OCI-LY7 (cell line): ENCODE measurements at regions not wholly inside any gene's neighbourhood (a gene's known extent, or its start where the extent isn't known, plus 50 kb on each side); places are given as distances from the start of the nearest gene placed in this dataset.
"Not testable (repeated sequence)": the region's sequence is repeated elsewhere in the genome, so short reads cannot be mapped to it uniquely, and the experiment has no call there.

ENCODE experiments used
- BruUV-seq: library from RNA; stranded (reverse); fragments of 400-500 nt; replicated peaks from 2 replicates; lab custom pipeline; 2021; lab: Mats Ljungman, UMichigan
- CTCF ChIA-PET: fragments of 300-600 bp; sonication (Branson Sonifier 250); formaldehyde crosslinking; loops from one replicate; lab custom pipeline; 2022; ENCODE audit warnings: antibody characterized with exemption; ENCODE audit not compliant: unreplicated experiment; lab: Charles Lee
- POLR2A ChIA-PET: fragments of 300-600 bp; sonication (Branson Sonifier 250); formaldehyde crosslinking; loops from one replicate; lab custom pipeline; 2022; ENCODE audit warnings: antibody characterized with exemption; lab: Charles Lee
- DNase-seq: peaks from one replicate; pipeline ENCODE4 v3.0.0-alpha.2; 2015; ENCODE audit warnings: low spot score
- H2AFZ ChIP-seq: fragments of 200-600 bp; sonication (generic), shearing (Covaris generic); 2 replicates; pipeline ENCODE4 v1.6.1; 2014; ENCODE audit warnings: mild to moderate bottlenecking, antibody characterized with exemption, low read length, moderate library complexity
- H3K27ac ChIP-seq: fragments of 200-600 bp; sonication (generic); 2 replicates; pipeline ENCODE4 v1.5.1; 2014; ENCODE audit warnings: mixed run types, low read depth, mild to moderate bottlenecking, moderate library complexity, low read length, inconsistent platforms; ENCODE audit not compliant: poor library complexity, severe bottlenecking
- H3K36me3 ChIP-seq: fragments of 200-600 bp; sonication (generic); 2 replicates; pipeline ENCODE4 v1.6.1; 2014; ENCODE audit warnings: mild to moderate bottlenecking, antibody characterized with exemption, low read length, moderate library complexity, mixed read lengths; ENCODE audit not compliant: insufficient read depth
- H3K4me1 ChIP-seq: fragments of 200-600 bp; sonication (generic); 2 replicates; pipeline ENCODE4 v1.5.1; 2014; ENCODE audit warnings: mild to moderate bottlenecking, low read length; ENCODE audit not compliant: insufficient read depth, poor library complexity, severe bottlenecking
- H3K4me2 ChIP-seq: fragments of 200-600 bp; sonication (generic); 2 replicates; pipeline ENCODE4 v1.6.1; 2014; ENCODE audit warnings: mild to moderate bottlenecking, low read length
- H3K4me3 ChIP-seq: fragments of 200-600 bp; sonication (generic); 2 replicates; pipeline ENCODE4 v1.5.1; 2014; ENCODE audit warnings: mild to moderate bottlenecking, low read depth, low read length; ENCODE audit not compliant: poor library complexity, severe bottlenecking
- H3K79me2 ChIP-seq: fragments of 200-600 bp; sonication (generic); 2 replicates; pipeline ENCODE4 v1.6.1; 2016; ENCODE audit warnings: low read depth, mild to moderate bottlenecking, low read length, moderate library complexity, mixed read lengths; ENCODE audit not compliant: insufficient read depth
- H3K9me2 ChIP-seq: fragments of 200-600 bp; sonication (generic); 2 replicates; pipeline ENCODE4 v1.6.1; 2016; ENCODE audit warnings: mild to moderate bottlenecking, low read length, mixed read lengths; ENCODE audit not compliant: insufficient read depth
- H3K9me3 ChIP-seq: fragments of 200-600 bp; sonication (generic); 2 replicates; pipeline ENCODE4 v1.6.1; 2014; ENCODE audit warnings: mild to moderate bottlenecking, mixed run types, low read length, mixed read lengths
- H4K20me1 ChIP-seq: fragments of 200-600 bp; sonication (generic); 2 replicates; pipeline ENCODE4 v1.6.1; 2014; ENCODE audit warnings: mild to moderate bottlenecking, antibody characterized with exemption, low read length, moderate library complexity, mixed read lengths; ENCODE audit not compliant: insufficient read depth
- EZH2phosphoT487 ChIP-seq: fragments of 200-600 bp; sonication (generic); IDR thresholded peaks from 2 replicates; pipeline ENCODE4 v1.6.1; 2018; ENCODE audit warnings: low read depth, borderline replicate concordance, mild to moderate bottlenecking, mixed run types, antibody characterized with exemption, low read length, moderate library complexity, mixed read lengths
- intact Hi-C: fragments of 100-400 bp; cut with micrococcal nuclease; formaldehyde crosslinking; loops from one replicate; pipeline ENCODE4 v1.10.0; 2022; ENCODE audit not compliant: unreplicated experiment
- TF ChIP-seq, protein P1 (sequence below): fragments of 200-600 bp; sonication (generic); conservative IDR thresholded peaks from 2 replicates; pipeline ENCODE4 v1.5.1; 2014; ENCODE audit warnings: mild to moderate bottlenecking, antibody characterized with exemption, low read length, moderate library complexity, mixed read lengths

DNA sequence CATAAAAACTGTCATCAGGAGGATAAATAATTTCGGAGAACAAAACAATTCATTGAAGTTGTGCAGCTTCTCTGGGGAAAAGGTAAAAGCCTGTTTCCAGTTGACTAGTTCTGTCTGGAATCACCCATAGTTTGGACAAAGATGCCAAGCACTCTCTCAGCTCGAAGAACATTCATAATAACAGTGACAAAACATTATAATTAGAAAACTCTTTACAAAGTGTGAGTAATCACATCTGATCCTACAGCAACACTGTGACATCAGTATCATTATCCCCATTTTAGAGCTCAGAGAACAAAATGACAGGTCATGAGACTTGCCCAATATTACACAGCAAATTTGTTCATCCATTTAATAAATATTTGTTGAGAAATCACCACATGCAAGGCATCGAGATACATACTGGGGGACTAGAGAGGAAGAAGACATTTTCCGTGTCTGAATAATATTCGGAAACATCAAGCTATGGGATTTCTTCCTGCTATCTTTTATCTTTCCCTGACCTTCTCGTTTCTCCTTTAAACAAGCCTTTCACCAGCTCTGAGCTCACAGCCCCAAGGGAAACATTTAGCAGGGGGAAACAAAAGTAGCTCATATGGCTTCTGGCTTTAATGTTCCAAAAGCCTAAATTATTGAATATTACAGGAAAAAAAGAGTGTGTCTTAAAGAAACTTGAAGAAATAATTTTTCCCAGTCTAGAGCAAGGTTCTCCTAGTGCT lies 123.3 kb upstream of the GHITM start:
- Histone ChIP-seq H3K27ac (no peak overlapping the region), H4K20me1 (no peaks in the 10 kb centered on the region), H3K9me3 (no peaks in the 10 kb centered on the region), H3K4me2 (no peak overlapping the region), H3K36me3 (no peaks in the 10 kb centered on the region), H3K9me2 (no peaks in the 10 kb centered on the region), H3K79me2 (no peaks in the 10 kb centered on the region), H3K4me1 (no peaks in the 10 kb centered on the region), H3K4me3 (no peak overlapping the region), H2AFZ (no peak overlapping the region)
- no peak for TF ChIP-seq EZH2phosphoT487
- ChIA-PET CTCF (no interaction called here), POLR2A (no interaction called here)
- intact Hi-C loops, result no loop called here
- BruUV-seq, result no TSS peak
- no peak for DNase-seq

DNA sequence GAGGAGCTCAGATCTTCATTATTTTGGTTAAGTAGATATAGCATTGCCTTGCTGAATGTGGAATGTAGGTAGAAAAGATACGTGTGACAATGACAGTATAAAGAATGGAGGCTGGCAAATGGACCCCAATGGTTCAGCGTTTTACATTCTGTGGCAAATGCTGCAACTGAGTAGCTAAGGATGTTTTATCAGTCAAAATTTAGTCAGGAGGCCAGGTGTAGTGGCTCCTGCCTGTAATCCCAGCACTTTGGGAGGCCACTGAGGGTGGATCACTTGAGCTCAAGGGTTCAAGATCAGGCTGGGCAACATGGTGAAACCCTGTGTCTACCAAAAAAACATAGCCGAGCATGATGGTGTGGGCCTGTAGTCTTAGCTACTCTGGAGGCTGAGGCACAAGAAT lies 120.5 kb upstream of the GHITM start:
- intact Hi-C loops, result no loop called here
- CTCF ChIA-PET, result no interaction called here

DNA sequence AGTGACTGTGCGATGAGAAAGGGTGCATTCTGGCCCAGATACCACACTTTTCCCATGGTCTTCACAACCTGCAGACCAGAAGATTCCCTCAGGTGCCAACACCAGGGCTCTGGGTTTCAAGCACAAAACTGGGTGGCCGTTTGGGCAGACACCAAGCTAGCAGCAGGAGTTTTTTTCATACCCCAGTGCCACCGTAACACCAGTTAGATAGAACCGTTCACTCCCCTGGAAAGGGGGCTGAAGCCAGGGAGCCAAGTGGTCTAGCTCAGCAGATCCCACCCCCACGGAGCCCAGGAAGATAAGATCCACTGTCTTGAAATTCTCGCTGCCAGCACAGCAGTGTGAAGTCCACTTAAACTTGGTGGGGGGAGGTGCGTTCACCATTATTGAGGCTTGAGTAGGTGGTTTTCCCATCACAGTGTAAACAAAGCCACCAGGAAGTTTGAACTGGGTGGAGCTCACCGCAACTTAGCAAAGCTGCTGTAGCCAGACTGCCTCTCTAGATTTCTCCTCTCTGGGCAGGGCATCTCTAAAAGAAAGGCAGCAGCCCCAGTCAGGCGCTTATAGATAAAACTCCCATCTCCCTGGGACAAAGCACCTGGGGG lies 119.4 kb upstream of the GHITM start:
- POLR2A ChIA-PET, H2AFZ ChIP-seq, H3K9me2 ChIP-seq, H3K36me3 ChIP-seq, H3K4me3 ChIP-seq, H3K9me3 ChIP-seq, H3K27ac ChIP-seq, H3K79me2 ChIP-seq, H3K4me2 ChIP-seq, CTCF ChIA-PET, BruUV-seq, DNase-seq, H3K4me1 ChIP-seq, H4K20me1 ChIP-seq, intact Hi-C loops: not testable (repeated sequence)

More for the DNA sequence above, 120.5 kb upstream of the GHITM start:
- no peaks in the 10 kb centered on the region for H3K36me3 ChIP-seq
- H3K4me2 ChIP-seq, result no peak overlapping the region
- no peak overlapping the region for H2AFZ ChIP-seq
- no TSS peak for BruUV-seq
- H3K4me3 ChIP-seq, result no peak overlapping the region
- no peaks in the 10 kb centered on the region for H3K9me3 ChIP-seq
- no peak overlapping the region for H3K27ac ChIP-seq
- no peaks in the 10 kb centered on the region for H3K9me2 ChIP-seq
- H3K4me1 ChIP-seq, result no peaks in the 10 kb centered on the region
- POLR2A ChIA-PET, result no interaction called here
- H3K79me2 ChIP-seq, result no peaks in the 10 kb centered on the region
- no peaks in the 10 kb centered on the region for H4K20me1 ChIP-seq
- TF ChIP-seq, protein P1, sequence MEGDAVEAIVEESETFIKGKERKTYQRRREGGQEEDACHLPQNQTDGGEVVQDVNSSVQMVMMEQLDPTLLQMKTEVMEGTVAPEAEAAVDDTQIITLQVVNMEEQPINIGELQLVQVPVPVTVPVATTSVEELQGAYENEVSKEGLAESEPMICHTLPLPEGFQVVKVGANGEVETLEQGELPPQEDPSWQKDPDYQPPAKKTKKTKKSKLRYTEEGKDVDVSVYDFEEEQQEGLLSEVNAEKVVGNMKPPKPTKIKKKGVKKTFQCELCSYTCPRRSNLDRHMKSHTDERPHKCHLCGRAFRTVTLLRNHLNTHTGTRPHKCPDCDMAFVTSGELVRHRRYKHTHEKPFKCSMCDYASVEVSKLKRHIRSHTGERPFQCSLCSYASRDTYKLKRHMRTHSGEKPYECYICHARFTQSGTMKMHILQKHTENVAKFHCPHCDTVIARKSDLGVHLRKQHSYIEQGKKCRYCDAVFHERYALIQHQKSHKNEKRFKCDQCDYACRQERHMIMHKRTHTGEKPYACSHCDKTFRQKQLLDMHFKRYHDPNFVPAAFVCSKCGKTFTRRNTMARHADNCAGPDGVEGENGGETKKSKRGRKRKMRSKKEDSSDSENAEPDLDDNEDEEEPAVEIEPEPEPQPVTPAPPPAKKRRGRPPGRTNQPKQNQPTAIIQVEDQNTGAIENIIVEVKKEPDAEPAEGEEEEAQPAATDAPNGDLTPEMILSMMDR, result no peak
- no peak for TF ChIP-seq EZH2phosphoT487
- DNase-seq, result no peak
